ENCODE measurements at regions not wholly inside any gene's neighbourhood (a gene's known extent, or its start where the extent isn't known, plus 50 kb on each side); places are given as distances from the start of the nearest gene placed in this dataset.

DNA sequence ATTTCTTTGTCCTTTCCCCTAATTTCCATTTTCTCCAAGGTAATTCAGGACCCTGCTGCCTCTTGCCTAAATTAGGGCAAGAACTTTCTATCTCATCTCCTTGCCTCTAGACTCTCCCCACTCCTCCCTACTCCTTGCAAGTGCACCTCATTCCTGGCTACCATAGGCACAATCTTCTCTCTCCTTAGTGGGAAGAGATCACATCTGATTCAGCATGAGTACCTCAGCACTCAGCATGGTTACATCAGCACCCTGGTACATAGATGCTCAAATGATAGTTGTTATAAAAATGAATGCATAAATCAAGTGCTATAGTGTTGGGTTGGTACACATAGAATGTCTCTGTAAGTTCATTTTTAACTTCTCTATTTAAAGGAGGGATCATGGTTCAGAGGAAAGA lies 313.4 kb upstream of the RASGRP1 start:
- TF ChIP-seq EZH2phosphoT487 (IDR thresholded peaks at IDR 0.05; ENCODE audit: insufficient read depth, low read depth) = no peak
- no peak for TF ChIP-seq EZH2 (IDR thresholded peaks at IDR 0.05; ENCODE audit: insufficient read depth, poor library complexity, severe bottlenecking)
